Urothelium cell line (cell line): ENCODE measurements at regions not wholly inside any gene's neighbourhood (a gene's known extent, or its start where the extent isn't known, plus 50 kb on each side); places are given as distances from the start of the nearest gene placed in this dataset.

Experiments
- DNase-seq: peaks from one replicate; pipeline ENCODE4 v3.0.0; 2011; ENCODE audit warnings: low spot score, mixed read lengths
- FAIRE-seq: peaks from 2 replicates; lab custom pipeline; 2011; peaks lifted over from hg19 to GRCh38; lab: Jason Lieb, UNC

DNA sequence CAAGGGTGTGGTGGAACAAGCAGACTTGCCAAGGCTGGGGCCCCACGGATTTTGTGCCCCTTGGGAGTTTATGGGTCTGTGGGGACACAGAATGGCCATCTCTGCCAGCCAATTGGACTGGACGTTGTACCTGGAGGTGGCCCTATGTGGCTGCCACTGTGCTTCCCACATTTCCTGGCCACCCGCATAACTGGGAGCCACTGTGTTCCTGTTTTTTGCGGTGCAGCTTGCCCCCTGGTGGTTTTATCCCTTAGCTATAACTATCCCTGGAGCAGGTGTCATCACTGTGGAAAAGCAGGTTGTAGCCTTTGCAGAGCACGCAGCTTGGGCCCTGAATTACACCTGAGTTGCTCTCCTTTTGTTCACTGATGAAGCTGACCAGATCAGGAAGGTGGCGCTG, 306.3 kb downstream of the ZPLD1 start:
- FAIRE-seq (no peak), DNase-seq (no peak)

DNA sequence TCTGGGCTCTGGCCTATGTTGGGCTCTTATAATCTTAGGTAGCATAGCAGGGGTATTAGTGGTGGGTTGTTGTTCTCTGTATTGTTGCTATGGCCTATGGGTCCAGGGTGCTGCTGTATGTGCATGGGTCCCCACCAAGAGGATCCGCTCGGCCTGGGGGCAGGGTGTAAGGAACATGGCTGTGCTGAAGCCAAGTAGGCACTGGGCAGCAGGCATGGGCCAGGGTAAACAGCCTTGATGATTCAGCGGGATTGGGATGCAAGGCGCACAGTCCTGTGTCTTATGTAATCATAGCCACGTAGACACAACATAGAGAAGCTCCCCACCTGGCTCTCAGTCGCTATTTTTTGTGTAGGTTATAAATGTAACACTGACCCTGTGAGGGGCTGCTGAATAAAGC, 306.9 kb downstream of the ZPLD1 start:
- no peak for FAIRE-seq
- no peak for DNase-seq

DNA sequence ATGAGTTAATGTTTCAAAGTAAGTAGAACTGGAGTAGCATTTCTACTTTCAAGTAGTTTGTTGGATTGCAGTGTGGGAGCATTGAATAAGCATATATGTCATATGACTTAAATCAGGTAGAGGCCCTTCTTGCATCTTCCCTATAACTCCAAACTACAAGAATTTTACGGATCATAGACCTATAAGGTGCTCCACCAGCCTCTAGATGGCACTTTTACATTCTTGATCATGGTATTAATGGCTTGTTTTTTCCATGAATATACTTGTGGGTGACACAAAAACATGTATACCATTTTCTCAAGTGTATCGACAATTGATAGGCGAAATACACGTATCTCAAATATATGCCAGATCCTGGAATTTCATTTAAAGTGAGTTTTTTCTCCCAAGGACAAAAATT, 311.1 kb downstream of the ZPLD1 start:
- no peak for FAIRE-seq
- DNase-seq = no peak

DNA sequence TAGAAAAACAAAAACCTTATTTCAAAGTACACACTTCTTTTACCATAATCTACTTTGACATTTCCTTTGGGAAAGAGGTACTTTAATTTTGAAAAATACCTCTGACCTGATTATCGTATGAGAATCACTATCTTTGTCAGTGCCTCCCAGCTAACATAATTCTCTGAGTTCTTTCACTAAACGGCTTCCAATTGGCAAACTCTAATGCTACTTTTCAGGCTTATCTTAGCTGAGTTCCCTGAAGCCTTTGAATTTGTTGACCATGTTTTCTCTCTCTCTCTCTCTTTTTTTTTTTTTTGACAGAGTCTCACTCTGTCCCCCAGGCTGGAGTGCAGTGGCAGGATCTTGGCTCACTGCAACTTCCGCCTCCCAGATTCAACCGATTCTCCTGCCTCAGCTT, 312.8 kb downstream of the ZPLD1 start:
- FAIRE-seq (no peak), DNase-seq (no peak)

DNA sequence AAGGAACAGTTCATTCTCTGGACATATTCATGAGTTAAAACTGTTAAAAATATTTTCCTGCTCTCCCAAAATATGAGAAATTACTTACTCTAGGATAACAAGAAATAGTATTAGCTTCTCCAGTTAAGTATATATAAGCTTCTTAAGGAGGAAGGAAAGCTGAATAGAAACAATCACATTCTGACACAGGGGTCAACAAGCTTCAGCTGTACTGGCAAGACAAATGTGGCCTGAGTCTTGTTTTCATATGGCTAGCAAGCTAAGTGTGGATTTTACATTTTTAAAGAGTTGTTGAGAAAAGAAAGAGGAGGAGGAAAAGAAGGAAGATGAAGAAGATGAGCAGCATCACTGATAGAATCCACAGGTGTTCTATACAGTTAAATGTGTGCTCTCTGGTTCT, 313.8 kb downstream of the ZPLD1 start:
- no peak for FAIRE-seq
- no peak for DNase-seq

DNA sequence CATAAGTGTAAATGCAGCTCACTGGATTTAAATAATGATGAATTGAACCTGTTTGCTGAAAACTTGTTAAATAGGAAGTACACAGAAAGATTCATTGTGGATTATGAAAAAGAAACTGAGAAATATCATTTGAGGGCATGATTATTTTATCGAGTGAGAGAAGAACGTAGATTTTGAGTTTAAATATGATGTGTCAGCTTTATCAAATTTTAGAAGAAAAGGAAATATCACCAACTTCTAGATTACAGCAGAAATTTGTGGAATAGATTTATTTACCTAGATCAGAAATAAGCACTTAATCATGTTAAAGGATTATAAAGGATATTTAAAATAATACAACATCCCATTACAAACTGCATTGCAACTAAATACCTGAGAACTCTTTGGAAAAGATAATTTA, 315.5 kb downstream of the ZPLD1 start:
- DNase-seq (no peak), FAIRE-seq (no peak)

DNA sequence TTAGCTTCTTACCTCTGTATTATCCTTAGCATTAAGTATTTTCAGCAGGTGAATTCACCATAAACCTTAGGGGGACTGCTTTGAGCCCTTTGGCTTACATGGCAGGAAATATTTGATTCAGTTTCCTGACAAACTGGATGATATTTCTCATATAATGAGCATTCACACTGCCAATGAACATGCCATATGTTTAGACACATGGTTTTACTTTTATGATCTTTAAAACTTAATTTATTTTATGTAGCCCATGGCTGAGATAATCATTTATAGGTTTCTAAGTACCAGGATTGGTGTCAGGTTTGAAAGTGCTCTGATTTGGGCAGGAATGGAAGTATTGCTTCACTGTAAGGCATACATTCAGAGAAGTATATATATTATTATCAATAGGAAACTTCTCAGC, 319.1 kb downstream of the ZPLD1 start:
- DNase-seq (no peak), FAIRE-seq (no peak)

DNA sequence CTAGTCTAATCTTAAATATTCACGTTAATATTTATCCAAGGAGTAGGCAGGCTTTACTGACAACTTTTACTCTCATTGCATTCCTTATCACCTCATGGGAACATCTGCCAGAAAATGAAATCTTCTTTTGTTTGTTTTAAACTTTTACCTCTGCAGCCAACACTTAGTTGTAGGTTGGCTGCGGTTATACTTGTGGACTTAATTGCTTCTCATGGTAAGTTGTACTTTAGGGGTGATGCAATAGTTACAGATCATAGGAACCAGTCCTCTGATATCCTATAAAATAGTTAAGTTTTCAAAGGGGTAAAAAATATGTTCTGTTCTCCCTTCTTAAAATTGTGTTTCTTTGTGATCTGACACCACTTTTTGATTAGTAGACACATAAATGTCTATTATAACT, 321.9 kb downstream of the ZPLD1 start:
- DNase-seq (no peak), FAIRE-seq (no peak)

DNA sequence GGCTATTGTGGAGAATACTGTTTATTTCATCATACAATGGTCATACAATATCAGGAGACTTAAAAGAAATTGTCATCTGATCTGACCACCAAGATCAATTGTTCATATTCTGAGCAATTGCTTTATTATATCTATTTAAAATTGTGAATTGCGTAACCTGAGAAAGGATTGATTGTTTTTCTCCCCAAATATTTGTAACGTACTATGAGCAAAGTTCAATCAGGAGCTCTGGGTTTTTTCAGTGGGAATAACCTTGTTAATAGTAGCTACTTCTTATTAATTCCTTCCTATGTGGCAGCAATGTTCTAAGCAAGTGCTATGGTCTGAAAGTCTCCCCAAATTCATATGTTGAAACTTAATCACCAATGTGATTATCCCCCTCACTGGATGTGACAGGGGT, 323.1 kb downstream of the ZPLD1 start:
- no peak for DNase-seq
- FAIRE-seq = no peak

DNA sequence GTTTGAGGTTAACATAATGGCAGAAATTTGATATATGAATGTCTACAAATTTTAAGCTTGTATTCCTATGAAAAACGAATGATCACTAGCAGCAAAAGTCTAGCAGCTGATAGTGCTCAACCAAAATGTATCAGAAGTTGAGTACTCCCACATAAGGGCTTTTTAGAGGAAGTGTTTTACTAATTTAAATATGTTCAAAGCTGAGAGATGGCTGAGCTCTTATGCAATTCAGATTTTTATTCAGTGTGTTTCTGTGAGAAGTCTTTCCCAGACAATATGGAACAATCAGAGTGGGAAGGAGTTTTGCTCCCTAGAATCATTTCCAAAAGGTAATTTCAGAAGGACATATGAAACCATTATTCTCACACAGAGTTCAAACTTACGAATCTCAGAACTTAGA, 327.0 kb downstream of the ZPLD1 start:
- DNase-seq = no peak
- no peak for FAIRE-seq

DNA sequence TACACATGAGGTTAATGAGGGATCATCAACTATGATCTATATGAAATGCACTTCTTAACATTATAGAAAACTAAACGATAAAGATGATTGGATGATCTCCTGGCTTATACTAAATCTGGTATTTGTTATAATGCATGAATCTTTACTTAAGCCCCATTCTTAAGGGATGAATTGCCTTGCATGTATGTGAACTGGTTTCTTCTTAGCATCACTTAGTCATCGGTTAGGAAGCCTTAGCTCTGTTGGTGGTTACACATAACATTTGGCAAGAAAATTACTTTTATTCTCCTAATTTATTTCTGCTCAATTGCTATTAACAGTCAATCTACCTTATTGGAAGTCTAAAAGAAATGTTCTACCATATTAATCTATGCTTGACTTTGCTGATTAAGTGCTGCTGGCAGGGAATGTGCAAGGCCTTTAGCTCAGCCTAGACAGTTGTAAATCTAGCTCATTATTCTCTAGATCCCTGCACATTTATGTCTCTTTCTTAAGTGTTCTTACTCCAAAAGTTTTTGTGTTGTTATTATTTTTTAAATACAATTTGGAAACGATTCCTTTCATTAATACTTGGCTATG, 356.0 kb downstream of the ZPLD1 start:
- FAIRE-seq (no peak), DNase-seq (no peak)

DNA sequence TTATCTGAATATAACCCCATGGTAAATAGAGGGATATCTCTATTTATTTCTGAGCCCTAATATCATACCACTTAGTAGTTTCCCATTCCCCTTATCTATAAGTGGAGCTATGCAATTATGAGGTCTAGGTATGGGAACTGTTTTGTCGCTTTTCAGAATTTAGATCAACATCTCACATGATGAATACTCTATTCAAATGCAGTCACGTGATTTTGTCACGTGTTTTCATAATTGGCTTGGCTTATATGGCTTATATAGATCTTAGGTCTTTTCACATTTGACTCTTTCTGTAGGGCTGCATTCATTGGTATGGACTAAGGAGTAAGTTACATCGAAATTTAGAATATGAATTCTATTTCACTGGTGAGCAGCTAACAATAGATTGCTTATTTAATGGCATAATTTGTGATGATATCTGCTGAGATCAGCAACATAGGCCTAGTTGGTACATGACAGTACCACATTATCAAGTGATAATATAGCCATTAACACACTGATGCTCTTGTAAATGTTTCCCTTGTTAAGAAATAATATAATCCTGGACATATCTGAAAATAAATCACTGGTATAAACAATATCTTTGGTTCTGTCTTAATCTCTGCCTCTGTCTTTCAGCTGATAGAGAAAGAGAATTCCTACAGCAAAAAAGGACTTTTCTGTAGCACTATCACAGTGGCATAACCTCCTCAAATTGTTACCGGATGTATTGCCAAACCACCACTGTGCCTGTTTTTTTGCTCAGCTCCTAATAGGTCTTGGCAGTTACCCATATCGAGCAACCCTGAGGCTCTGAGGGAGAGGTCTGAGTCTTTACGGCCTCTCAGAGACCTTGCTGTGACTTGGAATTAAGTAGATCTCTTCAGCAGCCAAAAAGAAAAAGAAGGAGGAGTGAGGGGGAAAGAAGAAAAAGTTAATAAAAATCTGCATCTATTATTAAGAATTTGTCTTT, 357.1 kb downstream of the ZPLD1 start:
- FAIRE-seq = no peak
- DNase-seq = no peak

DNA sequence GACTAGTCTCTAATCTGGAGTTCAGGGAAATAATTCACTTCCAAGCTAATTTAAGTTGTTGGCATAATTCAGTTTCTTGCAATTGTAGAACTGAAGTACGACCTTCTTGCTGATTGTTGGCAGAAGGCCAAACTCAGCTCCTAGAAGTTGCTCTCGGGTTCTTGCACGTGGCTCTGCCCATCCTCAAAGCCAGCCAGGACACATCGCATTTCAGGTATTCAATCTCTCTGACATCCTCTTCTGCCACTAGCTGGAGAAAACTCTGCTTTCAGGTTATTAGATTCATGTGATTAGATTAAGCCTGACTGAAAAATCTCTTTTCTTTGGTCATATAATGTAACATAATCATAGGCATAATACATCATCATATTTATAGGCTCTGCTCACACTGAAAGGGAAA, 362.0 kb downstream of the ZPLD1 start:
- no peak for FAIRE-seq
- DNase-seq = no peak

DNA sequence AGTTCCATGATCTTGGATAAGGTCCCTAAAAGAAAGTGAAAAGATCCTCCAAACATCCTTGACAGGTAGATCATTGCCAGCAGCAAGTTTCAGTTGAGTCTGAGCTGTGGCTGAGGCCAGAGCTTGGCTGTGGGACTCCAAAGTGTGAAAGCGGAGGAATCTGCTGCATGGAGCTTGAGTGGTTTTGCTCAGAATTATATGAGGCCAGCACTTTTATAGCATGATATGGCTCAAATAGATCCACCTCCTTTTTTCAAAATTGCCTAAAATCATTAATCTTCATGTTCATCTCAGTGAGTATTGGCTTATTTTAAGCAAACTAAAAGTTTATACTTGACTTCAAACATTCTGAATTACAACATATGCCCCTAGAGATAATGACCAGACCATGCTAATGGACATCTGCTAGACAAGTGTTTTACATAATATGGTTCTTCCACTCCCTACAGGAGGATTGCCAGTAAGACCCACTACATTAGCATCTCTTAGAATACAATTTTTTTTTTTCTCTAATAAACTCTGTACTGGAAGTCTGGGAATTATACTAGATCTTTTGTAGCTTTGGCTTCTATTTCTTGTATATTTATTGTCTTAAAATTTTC, 368.1 kb downstream of the ZPLD1 start:
- no peak for FAIRE-seq
- no peak for DNase-seq

DNA sequence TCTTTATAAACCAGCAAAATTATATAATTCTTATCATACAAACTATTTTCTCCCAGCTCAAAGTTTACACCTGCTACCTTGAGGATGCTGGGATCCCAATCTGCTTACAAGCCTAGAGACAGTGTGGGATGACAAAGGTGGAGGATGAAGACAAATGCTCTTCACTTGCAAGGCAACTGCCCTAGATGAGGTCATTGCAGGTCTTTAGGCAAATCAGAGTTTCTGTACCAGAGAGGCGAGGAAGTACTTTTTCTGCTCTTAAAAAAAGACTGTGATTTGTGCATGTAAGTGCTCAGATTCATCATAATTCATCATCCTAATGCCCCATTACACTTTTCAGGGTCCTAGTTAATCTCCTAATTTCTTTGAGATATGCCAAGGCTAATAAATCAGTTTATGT, 376.1 kb downstream of the ZPLD1 start:
- FAIRE-seq = no peak
- no peak for DNase-seq

DNA sequence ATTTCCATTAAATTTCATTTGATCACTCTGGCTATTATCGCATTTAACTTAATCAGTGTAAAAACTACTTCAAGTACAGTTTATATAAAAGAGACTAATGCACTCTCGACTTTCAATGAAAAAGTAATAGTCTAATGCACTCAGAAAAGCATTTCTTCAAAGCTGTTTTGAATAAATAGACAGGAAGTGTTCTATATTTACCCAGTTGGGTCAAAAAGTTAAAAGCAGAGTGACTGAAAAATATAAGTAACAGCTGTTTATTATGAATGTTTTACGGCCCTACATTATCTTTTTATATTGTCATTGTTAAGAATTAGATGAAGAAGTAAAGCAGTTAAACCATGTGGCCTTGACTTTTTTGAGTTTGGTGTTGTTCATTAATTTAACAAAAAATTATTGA, 391.8 kb downstream of the ZPLD1 start:
- no peak for FAIRE-seq
- no peak for DNase-seq

DNA sequence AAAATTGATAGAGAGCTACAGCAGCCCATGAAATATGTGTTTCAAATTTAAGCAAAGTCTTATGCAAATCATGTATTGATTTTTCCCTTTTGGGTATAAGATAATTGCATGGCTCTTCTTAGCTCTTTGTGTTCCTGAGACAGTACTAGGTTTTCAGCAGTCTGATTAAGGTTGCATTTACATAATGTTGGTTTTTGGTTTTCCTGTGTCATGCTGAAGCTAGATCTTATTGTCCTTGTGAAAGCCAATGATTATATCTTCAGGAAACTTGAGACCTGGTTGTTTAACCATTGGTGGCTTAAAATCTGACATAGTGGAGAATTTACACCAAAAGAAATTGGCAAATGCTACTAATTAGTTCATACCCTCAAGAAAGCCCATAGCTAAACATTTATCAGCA, 392.6 kb downstream of the ZPLD1 start:
- FAIRE-seq (no peak), DNase-seq (no peak)

DNA sequence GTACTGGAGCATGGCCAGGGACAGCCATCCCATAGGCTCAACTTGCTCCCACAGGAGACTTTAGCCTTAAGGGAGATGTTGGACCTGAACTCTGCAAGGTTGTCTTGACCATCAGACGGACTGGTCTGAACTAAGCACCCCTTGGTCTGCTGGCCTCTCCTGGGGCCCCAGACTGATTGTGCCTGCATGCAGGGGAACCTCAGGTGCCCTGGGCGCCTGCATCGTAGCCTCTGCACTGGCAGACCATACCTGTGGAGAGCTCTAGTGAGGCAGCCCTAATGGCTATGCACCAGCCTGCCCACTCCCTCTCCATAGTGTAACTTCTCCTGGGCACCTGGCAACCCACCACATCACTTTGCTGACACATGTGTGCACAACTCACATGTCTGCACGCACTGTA, 395.6 kb downstream of the ZPLD1 start:
- no peak for FAIRE-seq
- no peak for DNase-seq

DNA sequence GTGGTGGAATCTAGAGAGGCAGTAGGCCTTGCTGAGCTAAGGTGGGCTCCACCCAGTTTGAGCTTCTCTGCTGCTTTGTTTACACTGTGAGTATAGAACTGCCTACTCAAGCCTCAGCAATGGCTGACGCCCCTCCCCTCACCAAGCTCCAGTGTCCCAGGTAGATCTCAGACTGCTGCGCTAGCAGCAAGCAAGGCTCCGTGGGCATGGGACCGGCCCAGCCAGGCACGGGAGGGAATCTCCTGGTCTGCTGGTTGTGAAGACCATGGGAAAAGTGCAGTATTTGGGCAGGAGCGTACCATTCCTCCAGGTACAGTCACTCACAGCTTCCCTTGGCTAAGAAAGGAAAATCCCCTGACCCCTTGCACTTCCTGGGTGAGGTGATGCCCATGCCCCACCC, 407.1 kb downstream of the ZPLD1 start:
- DNase-seq = no peak
- no peak for FAIRE-seq

DNA sequence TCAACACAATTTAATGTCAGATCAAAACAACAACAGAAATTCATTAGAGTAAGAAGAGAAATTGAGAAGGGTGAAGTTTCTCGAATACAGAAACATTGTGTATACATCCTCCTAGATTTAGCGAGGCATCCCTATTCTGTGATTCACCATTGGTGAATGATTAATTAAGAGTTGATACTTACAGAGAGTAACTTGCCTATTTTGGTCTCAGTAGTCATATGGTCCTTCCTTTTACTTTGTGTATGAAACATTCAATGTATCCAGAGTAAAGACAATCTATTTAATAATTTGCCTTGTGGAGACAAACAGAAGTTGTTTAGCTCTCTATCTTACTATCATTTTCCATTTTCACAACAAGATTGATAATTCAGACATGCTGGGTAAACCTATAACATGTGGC, 432.0 kb downstream of the ZPLD1 start:
- no peak for FAIRE-seq

DNA sequence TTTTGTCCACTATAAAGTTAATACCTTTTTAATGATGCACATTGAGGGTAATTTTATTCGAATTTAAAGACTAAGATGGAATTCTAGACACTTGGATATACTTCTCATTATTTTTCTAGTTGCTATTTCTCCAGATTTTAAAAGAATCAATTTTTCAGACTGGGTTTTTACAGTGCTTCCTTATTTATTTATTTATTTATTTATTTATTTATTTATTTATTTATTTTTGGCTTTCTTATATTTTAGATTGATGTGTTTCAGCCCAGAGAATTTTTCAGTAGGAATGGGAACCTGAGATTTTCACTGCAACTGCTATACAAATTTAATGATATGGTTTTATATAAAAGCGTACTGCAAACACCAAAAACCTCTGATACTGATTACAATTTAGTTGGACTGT, 448.7 kb downstream of the ZPLD1 start:
- FAIRE-seq (no peak), DNase-seq (no peak)

More for the DNA sequence above, 432.0 kb downstream of the ZPLD1 start:
- DNase-seq = no peak

DNA sequence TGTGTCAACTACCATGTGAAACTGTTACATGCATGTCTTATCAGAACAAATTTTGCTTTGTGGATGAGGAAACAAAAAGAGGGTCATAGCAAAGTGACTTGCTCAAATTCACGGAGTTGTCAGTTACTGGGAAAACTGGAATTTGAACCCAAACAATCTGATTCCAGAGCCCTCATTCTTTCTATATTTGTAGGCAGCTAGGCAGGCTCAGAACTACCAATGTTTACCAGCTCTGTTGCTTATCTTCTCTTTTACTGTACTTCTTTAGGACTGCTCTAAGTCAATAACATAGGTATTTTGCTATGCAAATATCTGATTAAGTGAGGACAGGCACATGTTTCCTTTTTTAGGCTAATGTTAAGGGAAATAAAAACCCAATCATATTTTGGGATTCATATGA, 450.5 kb downstream of the ZPLD1 start:
- DNase-seq (no peak), FAIRE-seq (no peak)
